HCT116 (cell line): ENCODE measurements at regions not wholly inside any gene's neighbourhood (a gene's known extent, or its start where the extent isn't known, plus 50 kb on each side); places are given as distances from the start of the nearest gene placed in this dataset.

Experiments
- ATAC-seq: fragments of 200-7000 bp; cut with Tn5 transposase; 2 replicates; pipeline ENCODE4 v1.9.1; 2020; ENCODE audit warnings: mild to moderate bottlenecking, moderate library complexity
- BruUV-seq: library from RNA; stranded (reverse); fragments of 400-500 nt; replicated peaks from 2 replicates; lab custom pipeline; 2021; lab: Mats Ljungman, UMichigan
- CTCF ChIA-PET: fragments of 300-600 bp; sonication (Branson Sonifier 250); formaldehyde crosslinking; loops from one replicate; lab custom pipeline; 2021; ENCODE audit warnings: antibody characterized with exemption; lab: Charles Lee
- POLR2A ChIA-PET: fragments of 300-600, 350-600 bp; sonication (Branson Sonifier 250); formaldehyde crosslinking; loops from one replicate; lab custom pipeline; 2021; ENCODE audit warnings: antibody characterized with exemption; lab: Charles Lee
- RAD21 ChIA-PET, 2 experiments: fragments of 300-600 bp; sonication (Branson Sonifier 250); formaldehyde crosslinking; loops; one replicate each; lab custom pipeline; 2023; ENCODE audit warnings: low total read pairs in 2 of 2; ENCODE audit not compliant: uncharacterized antibody in 2 of 2, unreplicated experiment in 2 of 2, low non-redundant PET in 1 of 2; lab: Charles Lee
- DNase-seq: peaks from one replicate; pipeline ENCODE4 v3.0.0-alpha.2; 2010; ENCODE audit warnings: low read depth, low spot score
- H2AFZ ChIP-seq: fragments of 200-600 bp; shearing (Covaris generic), sonication (generic); 2 replicates; pipeline ENCODE4 v1.6.1; 2017; ENCODE audit warnings: low read depth, mixed run types, mixed read lengths, antibody characterized with exemption, low read length; ENCODE audit not compliant: poor library complexity, severe bottlenecking
- H3K27ac ChIP-seq: 2 replicates; pipeline ENCODE4 v1.5.1; 2012; ENCODE audit warnings: low read depth, low read length
- H3K27me3 ChIP-seq: fragments of 200-600 bp; sonication (generic); 2 replicates; pipeline ENCODE4 v1.6.1; 2016; ENCODE audit warnings: mixed run types, low read length, mixed read lengths; ENCODE audit not compliant: insufficient read depth
- H3K36me3 ChIP-seq, 2 experiments: fragments of 200-500 bp in 1 of 2; fragments of 200-600 bp in 1 of 2; sonication (Bioruptor generic) in 1 of 2; sonication (generic) in 1 of 2; 2 replicates each; pipeline versions ENCODE4 v1.5.1 to v1.6.1; 2014 to 2016; ENCODE audit warnings: low read length in 2 of 2, inconsistent platforms in 1 of 2, mixed read lengths in 1 of 2, mixed run types in 1 of 2; ENCODE audit not compliant: insufficient read depth in 2 of 2, control insufficient read depth in 1 of 2
- H3K4me1 ChIP-seq, 2 experiments: fragments of 200-600 bp in 1 of 2; sonication (generic) in 1 of 2; 2 replicates each; pipeline versions ENCODE4 v1.5.1 to v1.6.1; 2012 to 2017; ENCODE audit warnings: low read length in 2 of 2, inconsistent platforms in 1 of 2, mild to moderate bottlenecking in 1 of 2, mixed read lengths in 1 of 2, mixed run types in 1 of 2, moderate library complexity in 1 of 2; ENCODE audit not compliant: insufficient read depth in 2 of 2, control insufficient read depth in 1 of 2
- H3K4me2 ChIP-seq: fragments of 200-600 bp; sonication (generic); 2 replicates; pipeline ENCODE4 v1.6.1; 2017; ENCODE audit warnings: mixed run types, low read length, mixed read lengths
- H3K4me3 ChIP-seq, 2 experiments: fragments of 200-600 bp in 1 of 2; sonication (generic) in 1 of 2; replicated peaks in 1 of 2; 2 replicates each; pipeline ENCODE4 v1.5.1; 2011 to 2016; ENCODE audit warnings: low read length in 2 of 2, control low read depth in 1 of 2, low read depth in 1 of 2, mild to moderate bottlenecking in 1 of 2, mixed read lengths in 1 of 2, mixed run types in 1 of 2
- H3K79me2 ChIP-seq: fragments of 200-600 bp; sonication (generic); 2 replicates; pipeline ENCODE4 v1.6.1; 2017; ENCODE audit warnings: mild to moderate bottlenecking, mixed run types, low read length, moderate library complexity, mixed read lengths; ENCODE audit not compliant: insufficient read depth
- H3K9ac ChIP-seq: fragments of 200-600 bp; sonication (generic); 2 replicates; pipeline ENCODE4 v1.6.1; 2016; ENCODE audit warnings: low read length, mixed read lengths
- H3K9me2 ChIP-seq: fragments of 200-600 bp; sonication (generic), shearing (Covaris generic); 2 replicates; pipeline ENCODE4 v1.6.1; 2017; ENCODE audit warnings: mixed run types, mild to moderate bottlenecking, moderate library complexity; ENCODE audit not compliant: insufficient read depth
- H3K9me3 ChIP-seq, 2 experiments: fragments of 200-500 bp in 1 of 2; fragments of 200-600 bp in 1 of 2; sonication (Bioruptor generic) in 1 of 2; sonication (generic) in 1 of 2; 2 replicates each; pipeline ENCODE4 v1.6.1; 2014 to 2017; ENCODE audit warnings: low read length in 2 of 2, mixed read lengths in 2 of 2, inconsistent platforms in 1 of 2, low read depth in 1 of 2, mild to moderate bottlenecking in 1 of 2, mixed run types in 1 of 2, moderate library complexity in 1 of 2; ENCODE audit not compliant: control insufficient read depth in 1 of 2, insufficient read depth in 1 of 2
- H4K20me1 ChIP-seq: fragments of 200-600 bp; sonication (generic), shearing (Covaris generic); 2 replicates; pipeline ENCODE4 v1.6.1; 2017; ENCODE audit warnings: mixed run types, mild to moderate bottlenecking, moderate library complexity; ENCODE audit not compliant: insufficient read depth
- CBX3 ChIP-seq: IDR thresholded peaks from 2 replicates; pipeline ENCODE4 v1.6.1; 2012; ENCODE audit warnings: low read depth
- CEBPB ChIP-seq: IDR thresholded peaks from 2 replicates; pipeline ENCODE4 v1.6.1; 2012; ENCODE audit warnings: low read depth
- EGR1 ChIP-seq: IDR thresholded peaks from 2 replicates; pipeline ENCODE4 v1.6.1; 2012; ENCODE audit warnings: low read depth
- ELF1 ChIP-seq: IDR thresholded peaks from 2 replicates; pipeline ENCODE4 v1.6.1; 2012; ENCODE audit warnings: low read depth, borderline replicate concordance
- EZH2 ChIP-seq: fragments of 200-600 bp; sonication (generic); IDR thresholded peaks from 2 replicates; pipeline ENCODE4 v1.6.1; 2017; ENCODE audit warnings: antibody characterized with exemption, mixed run types
- FOSL1 ChIP-seq: IDR thresholded peaks from 2 replicates; pipeline ENCODE4 v1.6.1; 2012; ENCODE audit warnings: low read depth
- JUND ChIP-seq: IDR thresholded peaks from 2 replicates; pipeline ENCODE4 v1.6.1; 2012
- POLR2A ChIP-seq: IDR thresholded peaks from 2 replicates; pipeline ENCODE4 v1.7.0; 2011; ENCODE audit warnings: borderline replicate concordance; ENCODE audit not compliant: insufficient read depth, insufficient read length; ENCODE audit errors: extremely low read depth
- SP1 ChIP-seq: IDR thresholded peaks from 2 replicates; pipeline ENCODE4 v1.6.1; 2012; ENCODE audit warnings: low read depth
- TCF7L2 ChIP-seq: IDR thresholded peaks from 2 replicates; pipeline ENCODE4 v1.7.0; 2011; ENCODE audit warnings: borderline replicate concordance, inconsistent platforms; ENCODE audit not compliant: insufficient read depth, insufficient read length; ENCODE audit errors: extremely low read depth
- intact Hi-C: fragments of 100-400 bp; cut with micrococcal nuclease; formaldehyde crosslinking; loops from 2 replicates; pipeline ENCODE4 v1.10.0; 2022
- TF ChIP-seq, protein P1 (sequence below): IDR thresholded peaks from 2 replicates; pipeline ENCODE4 v1.6.1; 2012; ENCODE audit warnings: low read depth
- TF ChIP-seq, protein P2 (sequence below): IDR thresholded peaks from 2 replicates; pipeline ENCODE4 v1.6.1; 2012
- TF ChIP-seq, protein P3 (sequence below), 3 experiments: fragments of 200-600 bp in 1 of 3; sonication (generic) in 1 of 3; IDR thresholded peaks in 2 of 3; conservative IDR thresholded peaks in 1 of 3; 2 replicates each; pipeline ENCODE4 v1.5.1; 2012 to 2017; ENCODE audit warnings: low read depth in 2 of 3, low read length in 2 of 3, antibody characterized with exemption in 1 of 3, borderline replicate concordance in 1 of 3, control low read depth in 1 of 3, mild to moderate bottlenecking in 1 of 3, mixed read lengths in 1 of 3, mixed run types in 1 of 3, moderate library complexity in 1 of 3; ENCODE audit not compliant: insufficient read depth in 1 of 3

DNA sequence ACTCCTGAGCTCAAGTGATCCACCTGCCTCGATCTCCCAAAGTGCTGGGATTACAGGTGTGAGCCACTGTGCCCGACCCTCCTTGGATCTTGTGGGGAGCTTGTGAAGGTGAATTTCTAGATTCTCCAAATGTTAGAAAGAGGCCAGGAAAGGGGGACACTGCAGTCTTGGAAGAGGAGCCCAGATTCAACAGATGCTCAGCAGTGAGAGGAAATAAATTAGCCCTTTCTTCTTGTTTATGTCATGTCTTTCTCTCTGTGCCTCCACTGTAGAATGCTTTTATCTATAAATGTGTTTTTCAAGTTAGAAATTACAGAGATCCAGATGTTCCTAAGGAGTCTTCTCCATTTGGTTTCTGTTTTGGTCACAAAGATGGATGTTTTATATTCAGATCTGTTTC is 346.6 kb upstream of the KAZN start:
- H3K9me2 ChIP-seq: no peaks in the 10 kb centered on the region
- no peaks in the 10 kb centered on the region for H3K36me3 ChIP-seq
- H3K9me3 ChIP-seq: no peaks in the 10 kb centered on the region
- no peak for DNase-seq
- intact Hi-C loops: no loop called here
- no peaks in the 10 kb centered on the region for H3K4me1 ChIP-seq
- H3K27me3 ChIP-seq: no peaks in the 10 kb centered on the region; the same call in none of the 2 replicates
- ChIA-PET CTCF (no interaction called here), POLR2A (no interaction called here), RAD21 (no interaction called here)
- no peaks in the 10 kb centered on the region for H3K79me2 ChIP-seq
- no peak overlapping the region for H3K4me2 ChIP-seq
- no peak overlapping the region for H2AFZ ChIP-seq
- no peak overlapping the region for H3K4me3 ChIP-seq
- BruUV-seq: no TSS peak
- TF ChIP-seq CEBPB (no peak), POLR2A (no peak), SP1 (no peak), FOSL1 (no peak), TCF7L2 (no peak), EGR1 (no peak), CBX3 (no peak), JUND (no peak), EZH2 (no peak), ELF1 (no peak)
- TF ChIP-seq, protein P1, sequence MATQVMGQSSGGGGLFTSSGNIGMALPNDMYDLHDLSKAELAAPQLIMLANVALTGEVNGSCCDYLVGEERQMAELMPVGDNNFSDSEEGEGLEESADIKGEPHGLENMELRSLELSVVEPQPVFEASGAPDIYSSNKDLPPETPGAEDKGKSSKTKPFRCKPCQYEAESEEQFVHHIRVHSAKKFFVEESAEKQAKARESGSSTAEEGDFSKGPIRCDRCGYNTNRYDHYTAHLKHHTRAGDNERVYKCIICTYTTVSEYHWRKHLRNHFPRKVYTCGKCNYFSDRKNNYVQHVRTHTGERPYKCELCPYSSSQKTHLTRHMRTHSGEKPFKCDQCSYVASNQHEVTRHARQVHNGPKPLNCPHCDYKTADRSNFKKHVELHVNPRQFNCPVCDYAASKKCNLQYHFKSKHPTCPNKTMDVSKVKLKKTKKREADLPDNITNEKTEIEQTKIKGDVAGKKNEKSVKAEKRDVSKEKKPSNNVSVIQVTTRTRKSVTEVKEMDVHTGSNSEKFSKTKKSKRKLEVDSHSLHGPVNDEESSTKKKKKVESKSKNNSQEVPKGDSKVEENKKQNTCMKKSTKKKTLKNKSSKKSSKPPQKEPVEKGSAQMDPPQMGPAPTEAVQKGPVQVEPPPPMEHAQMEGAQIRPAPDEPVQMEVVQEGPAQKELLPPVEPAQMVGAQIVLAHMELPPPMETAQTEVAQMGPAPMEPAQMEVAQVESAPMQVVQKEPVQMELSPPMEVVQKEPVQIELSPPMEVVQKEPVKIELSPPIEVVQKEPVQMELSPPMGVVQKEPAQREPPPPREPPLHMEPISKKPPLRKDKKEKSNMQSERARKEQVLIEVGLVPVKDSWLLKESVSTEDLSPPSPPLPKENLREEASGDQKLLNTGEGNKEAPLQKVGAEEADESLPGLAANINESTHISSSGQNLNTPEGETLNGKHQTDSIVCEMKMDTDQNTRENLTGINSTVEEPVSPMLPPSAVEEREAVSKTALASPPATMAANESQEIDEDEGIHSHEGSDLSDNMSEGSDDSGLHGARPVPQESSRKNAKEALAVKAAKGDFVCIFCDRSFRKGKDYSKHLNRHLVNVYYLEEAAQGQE: no peak
- TF ChIP-seq, protein P2, sequence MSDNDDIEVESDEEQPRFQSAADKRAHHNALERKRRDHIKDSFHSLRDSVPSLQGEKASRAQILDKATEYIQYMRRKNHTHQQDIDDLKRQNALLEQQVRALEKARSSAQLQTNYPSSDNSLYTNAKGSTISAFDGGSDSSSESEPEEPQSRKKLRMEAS: no peak
- TF ChIP-seq, protein P3, sequence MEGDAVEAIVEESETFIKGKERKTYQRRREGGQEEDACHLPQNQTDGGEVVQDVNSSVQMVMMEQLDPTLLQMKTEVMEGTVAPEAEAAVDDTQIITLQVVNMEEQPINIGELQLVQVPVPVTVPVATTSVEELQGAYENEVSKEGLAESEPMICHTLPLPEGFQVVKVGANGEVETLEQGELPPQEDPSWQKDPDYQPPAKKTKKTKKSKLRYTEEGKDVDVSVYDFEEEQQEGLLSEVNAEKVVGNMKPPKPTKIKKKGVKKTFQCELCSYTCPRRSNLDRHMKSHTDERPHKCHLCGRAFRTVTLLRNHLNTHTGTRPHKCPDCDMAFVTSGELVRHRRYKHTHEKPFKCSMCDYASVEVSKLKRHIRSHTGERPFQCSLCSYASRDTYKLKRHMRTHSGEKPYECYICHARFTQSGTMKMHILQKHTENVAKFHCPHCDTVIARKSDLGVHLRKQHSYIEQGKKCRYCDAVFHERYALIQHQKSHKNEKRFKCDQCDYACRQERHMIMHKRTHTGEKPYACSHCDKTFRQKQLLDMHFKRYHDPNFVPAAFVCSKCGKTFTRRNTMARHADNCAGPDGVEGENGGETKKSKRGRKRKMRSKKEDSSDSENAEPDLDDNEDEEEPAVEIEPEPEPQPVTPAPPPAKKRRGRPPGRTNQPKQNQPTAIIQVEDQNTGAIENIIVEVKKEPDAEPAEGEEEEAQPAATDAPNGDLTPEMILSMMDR (IDR thresholded peaks at IDR 0.05 in 2 of 3, conservative IDR thresholded peaks at IDR 0.05 in 1 of 3; ENCODE audit: borderline replicate concordance in 1 of 3, insufficient read depth in 1 of 3, low read depth in 2 of 3, low read length in 2 of 3): no peak
- no peak overlapping the region for H3K27ac ChIP-seq
- no peak for ATAC-seq
- no peak overlapping the region for H3K9ac ChIP-seq
- H4K20me1 ChIP-seq: no peaks in the 10 kb centered on the region
